HG02759 (cell line): ENCODE measurements at regions not wholly inside any gene's neighbourhood (a gene's known extent, or its start where the extent isn't known, plus 50 kb on each side); places are given as distances from the start of the nearest gene placed in this dataset.
A peak's percentile ranks its signal among the peaks of the same experiment; 100 is the strongest.
"Not testable (repeated sequence)": the region's sequence is repeated elsewhere in the genome, so short reads cannot be mapped to it uniquely, and the experiment has no call there.

ENCODE experiments used
- ATAC-seq: cut with Tn5 transposase; IDR thresholded peaks from one replicate; pipeline ENCODE4 v1.9.1; 2021; ENCODE audit warnings: mild to moderate bottlenecking, moderate library complexity; ENCODE audit not compliant: unreplicated experiment

- no peak for ATAC-seq
Measured at GRCh38 chr5:127210042-127210441, 80.6 kb upstream of the MEGF10 start.

GRCh38 chr5:127213231-127213630 lies 77.4 kb upstream of the MEGF10 start:
- no peak for ATAC-seq

GRCh38 chr5:127216143-127216542 lies 74.5 kb upstream of the MEGF10 start:
- no peak for ATAC-seq

GRCh38 chr5:127216898-127217675 lies 73.5 kb upstream of the MEGF10 start:
- ATAC-seq, result no peak

- not testable (repeated sequence) for ATAC-seq
Measured at GRCh38 chr5:127221936-127222335, 68.7 kb upstream of the MEGF10 start.

- ATAC-seq, result peak; percentile 83
Measured at GRCh38 chr5:127222571-127223156, 67.9 kb upstream of the MEGF10 start.

GRCh38 chr5:127223256-127223974 lies 67.2 kb upstream of the MEGF10 start:
- peak; percentile 10 for ATAC-seq

GRCh38 chr5:127227881-127228280 lies 62.7 kb upstream of the MEGF10 start:
- ATAC-seq, result no peak

- no peak for ATAC-seq
Measured at GRCh38 chr5:127228540-127229184, 61.9 kb upstream of the MEGF10 start.

- ATAC-seq, result peak; percentile 83
Measured at GRCh38 chr5:127229185-127229889, 61.3 kb upstream of the MEGF10 start.

GRCh38 chr5:127231118-127231517 lies 59.5 kb upstream of the MEGF10 start:
- ATAC-seq, result no peak

- no peak for ATAC-seq
Measured at GRCh38 chr5:127233590-127233989, 57.0 kb upstream of the MEGF10 start.

GRCh38 chr5:127235136-127235535 lies 55.5 kb upstream of the MEGF10 start:
- ATAC-seq, result no peak

- no peak for ATAC-seq
Measured at GRCh38 chr5:127236254-127236653, 54.3 kb upstream of the MEGF10 start.
